ENCODE measurements at regions not wholly inside any gene's neighbourhood (a gene's known extent, or its start where the extent isn't known, plus 50 kb on each side); places are given as distances from the start of the nearest gene placed in this dataset.

- Histone ChIP-seq H3K36me3 (no peaks in the 10 kb centered on the region), H3K27me3 (ENCODE audit: low read depth) (no peaks in the 10 kb centered on the region), H3K9me3 (no peaks in the 10 kb centered on the region), H3K4me3 (no peak overlapping the region), H3K4me1 (peaks cover 10% of the 10 kb centered on the region), H3K27ac (no peak overlapping the region)
- TF ChIP-seq CTCF (IDR thresholded peaks at IDR 0.05) = no peak
- DNase-seq = peak; percentile 53
- intact Hi-C loops (cut with DNase I) = no loop called here
- peak; percentile 70 for ATAC-seq
These were observed 230.4 kb upstream of the AGAP1 start for GRCh38 chr2:235263205-235264120.

GRCh38 chr2:235264121-235264493 is 229.7 kb upstream of the AGAP1 start:
- Histone ChIP-seq H3K36me3 (no peaks in the 10 kb centered on the region), H3K4me3 (no peak overlapping the region), H3K9me3 (no peaks in the 10 kb centered on the region), H3K27ac (no peak overlapping the region), H3K4me1 (peaks cover 10% of the 10 kb centered on the region), H3K27me3 (ENCODE audit: low read depth) (no peaks in the 10 kb centered on the region)
- no peak for TF ChIP-seq CTCF (IDR thresholded peaks at IDR 0.05)
- intact Hi-C loops (cut with DNase I) = no loop called here
- ATAC-seq (no peak), DNase-seq (no peak)

GRCh38 chr2:235264512-235264911 is 229.3 kb upstream of the AGAP1 start:
- Histone ChIP-seq H3K27me3 (ENCODE audit: low read depth) (no peaks in the 10 kb centered on the region), H3K4me3 (no peak overlapping the region), H3K36me3 (no peaks in the 10 kb centered on the region), H3K27ac (no peak overlapping the region), H3K4me1 (peaks cover 10% of the 10 kb centered on the region), H3K9me3 (no peaks in the 10 kb centered on the region)
- DNase-seq (no peak), ATAC-seq (no peak)
- no peak for TF ChIP-seq CTCF (IDR thresholded peaks at IDR 0.05)
- intact Hi-C loops (cut with DNase I) = no loop called here

GRCh38 chr2:235265348-235265965 is 228.4 kb upstream of the AGAP1 start:
- DNase-seq (no peak), ATAC-seq (no peak)
- Histone ChIP-seq H3K36me3 (no peaks in the 10 kb centered on the region), H3K27me3 (ENCODE audit: low read depth) (no peaks in the 10 kb centered on the region), H3K4me1 (peaks cover 10% of the 10 kb centered on the region), H3K4me3 (no peak overlapping the region), H3K27ac (no peak overlapping the region), H3K9me3 (no peaks in the 10 kb centered on the region)
- intact Hi-C loops (cut with DNase I) = no loop called here
- TF ChIP-seq CTCF (IDR thresholded peaks at IDR 0.05) = no peak

- ATAC-seq (no peak), DNase-seq (no peak)
- H3K4me3 ChIP-seq = no peak overlapping the region
- H3K9me3 ChIP-seq = no peaks in the 10 kb centered on the region
- intact Hi-C loops (cut with DNase I) = no loop called here
- TF ChIP-seq CTCF (IDR thresholded peaks at IDR 0.05) = no peak
- H3K4me1 ChIP-seq = peaks cover 10% of the 10 kb centered on the region
- no peak overlapping the region for H3K27ac ChIP-seq
- H3K36me3 ChIP-seq = no peaks in the 10 kb centered on the region
- no peaks in the 10 kb centered on the region for H3K27me3 ChIP-seq (ENCODE audit: low read depth)
These were observed 226.6 kb upstream of the AGAP1 start for GRCh38 chr2:235267251-235267650.
